GM21390 (cell line): ENCODE measurements at regions not wholly inside any gene's neighbourhood (a gene's known extent, or its start where the extent isn't known, plus 50 kb on each side); places are given as distances from the start of the nearest gene placed in this dataset.

ENCODE experiments used
- ATAC-seq: cut with Tn5 transposase; IDR thresholded peaks from one replicate; pipeline ENCODE4 v1.9.1; 2021; ENCODE audit not compliant: unreplicated experiment

GRCh38 chr12:39240587-39240986 is 202.3 kb downstream of the KIF21A start:
- ATAC-seq, result no peak

GRCh38 chr12:39239490-39240486 is 203.1 kb downstream of the KIF21A start:
- no peak for ATAC-seq

- no peak for ATAC-seq
These were observed 205.9 kb downstream of the KIF21A start for GRCh38 chr12:39237004-39237403.

GRCh38 chr12:39235990-39236767 is 206.7 kb downstream of the KIF21A start:
- no peak for ATAC-seq

DNA sequence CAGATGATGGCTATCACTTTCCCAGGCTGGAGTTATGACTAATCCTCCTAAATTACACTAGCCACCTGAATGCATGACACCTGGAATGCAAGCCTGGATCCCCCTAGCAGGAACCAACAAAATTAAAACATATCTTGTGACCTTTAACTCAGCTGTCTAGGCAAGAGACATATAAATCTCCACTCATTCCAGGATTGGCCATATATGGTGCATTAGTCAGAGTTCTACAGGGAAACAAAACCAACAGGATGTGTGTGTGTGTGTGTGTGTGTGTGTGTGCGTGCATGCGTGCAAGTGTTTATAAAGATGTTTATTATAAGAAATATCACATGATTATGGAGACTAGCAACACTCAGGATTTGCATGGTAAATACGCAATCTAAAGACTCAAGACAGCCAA is 212.8 kb downstream of the KIF21A start:
- ATAC-seq, result no peak

DNA sequence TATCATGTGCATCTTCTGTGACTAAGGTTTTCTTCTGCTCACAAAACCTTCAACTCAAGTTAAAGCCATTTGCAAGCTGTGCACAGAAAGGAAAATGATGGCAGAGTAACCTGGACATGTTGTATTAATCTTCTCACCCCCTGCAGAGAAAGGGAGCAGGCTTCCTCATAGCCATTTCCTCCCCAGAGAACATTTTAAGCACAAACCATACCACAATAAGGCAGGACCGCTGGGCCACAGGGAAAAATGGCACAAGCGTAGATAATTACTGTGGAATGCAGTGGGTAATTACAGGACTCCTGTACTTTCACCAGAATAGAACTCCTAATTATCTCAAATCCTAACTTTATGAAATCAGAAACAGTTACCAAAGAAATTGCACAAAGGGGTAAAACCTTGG is 215.7 kb downstream of the KIF21A start:
- ATAC-seq, result no peak

DNA sequence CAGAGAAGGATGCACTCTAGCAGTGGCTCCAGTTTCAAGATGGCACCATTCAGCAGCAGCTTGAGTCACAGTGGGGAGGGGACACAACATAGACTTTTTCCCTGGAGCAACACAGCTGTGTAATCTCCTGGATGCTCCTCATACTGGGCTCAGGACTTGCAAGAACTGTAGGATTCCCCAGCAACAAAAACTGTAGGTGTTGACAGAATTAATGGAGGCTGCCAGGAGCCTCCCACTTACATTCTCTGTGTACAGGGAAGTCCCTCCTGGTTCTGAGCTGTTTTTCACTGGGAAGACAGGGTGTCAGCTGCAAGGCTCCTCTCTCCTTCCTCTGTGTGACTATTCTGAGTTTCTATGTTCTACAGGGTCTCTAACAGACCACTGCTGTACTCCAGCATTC is 217.9 kb downstream of the KIF21A start:
- ATAC-seq, result no peak

DNA sequence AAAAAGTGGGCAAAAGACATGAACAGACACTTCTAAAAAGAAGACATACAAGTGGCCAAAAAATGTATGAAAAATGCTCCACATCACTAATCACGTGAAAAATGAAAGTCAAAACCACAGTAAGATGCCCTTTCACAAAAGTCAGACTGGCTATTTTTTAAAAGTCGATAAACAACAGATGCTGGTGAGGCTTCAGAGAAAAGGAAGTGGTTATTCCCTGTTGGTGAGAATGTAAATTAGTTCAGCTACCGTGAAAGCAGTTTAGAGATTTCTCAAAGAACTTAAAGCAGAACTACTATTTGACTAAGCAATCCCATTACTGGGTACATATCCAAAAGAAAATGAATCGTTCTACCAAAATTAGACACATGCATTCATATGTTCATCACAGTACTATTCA is 237.0 kb downstream of the KIF21A start:
- peak; percentile 75 for ATAC-seq

GRCh38 chr12:39199351-39199750 is 243.6 kb downstream of the KIF21A start:
- ATAC-seq, result no peak

GRCh38 chr12:39188689-39189088 is 254.2 kb downstream of the KIF21A start:
- no peak for ATAC-seq

- no peak for ATAC-seq
These were observed 256.2 kb downstream of the KIF21A start for GRCh38 chr12:39186744-39187143.

DNA sequence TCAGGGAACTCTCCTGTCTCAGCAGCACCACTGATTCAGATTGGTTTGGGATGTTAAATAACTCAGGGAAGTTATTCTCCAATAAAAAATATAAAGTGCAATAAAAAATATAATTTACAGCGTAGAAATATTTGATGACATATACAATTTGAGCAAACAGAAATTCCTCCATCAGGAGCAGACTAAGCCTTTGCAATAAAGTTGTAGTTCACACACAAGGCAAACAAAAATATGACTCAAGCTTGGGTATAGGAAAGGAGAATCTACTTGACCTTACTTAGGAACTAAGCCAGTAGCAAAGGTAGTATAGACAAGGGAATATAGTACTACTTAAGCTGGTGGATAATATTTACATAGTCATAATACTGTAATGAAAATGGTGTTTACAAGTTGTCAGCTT is 264.1 kb downstream of the KIF21A start:
- ATAC-seq, result no peak

DNA sequence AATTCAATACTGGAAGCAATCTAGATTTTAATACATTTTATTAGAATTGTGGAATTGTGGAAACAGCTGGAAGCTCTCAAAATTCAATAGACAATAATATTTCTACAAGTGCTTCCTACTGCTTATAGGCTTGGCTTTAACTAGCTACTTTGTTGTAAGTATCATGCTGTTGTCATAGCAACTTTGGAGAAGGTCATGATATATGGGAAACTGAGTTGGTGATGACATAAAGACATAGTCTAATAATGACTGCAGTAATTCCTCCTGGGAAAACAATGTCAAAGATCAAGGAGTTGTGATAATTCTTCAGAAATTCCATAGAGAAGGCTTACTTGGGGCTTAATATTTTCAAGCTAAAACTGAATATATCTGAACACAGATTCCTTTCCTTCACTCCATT is 266.6 kb downstream of the KIF21A start:
- ATAC-seq, result no peak

GRCh38 chr12:39173726-39174125 is 268.3 kb upstream of the CPNE8 start:
- peak; percentile 68 for ATAC-seq

GRCh38 chr12:39165338-39165737 is 259.9 kb upstream of the CPNE8 start:
- no peak for ATAC-seq

- ATAC-seq, result no peak
These were observed 256.2 kb upstream of the CPNE8 start for GRCh38 chr12:39161465-39162085.

DNA sequence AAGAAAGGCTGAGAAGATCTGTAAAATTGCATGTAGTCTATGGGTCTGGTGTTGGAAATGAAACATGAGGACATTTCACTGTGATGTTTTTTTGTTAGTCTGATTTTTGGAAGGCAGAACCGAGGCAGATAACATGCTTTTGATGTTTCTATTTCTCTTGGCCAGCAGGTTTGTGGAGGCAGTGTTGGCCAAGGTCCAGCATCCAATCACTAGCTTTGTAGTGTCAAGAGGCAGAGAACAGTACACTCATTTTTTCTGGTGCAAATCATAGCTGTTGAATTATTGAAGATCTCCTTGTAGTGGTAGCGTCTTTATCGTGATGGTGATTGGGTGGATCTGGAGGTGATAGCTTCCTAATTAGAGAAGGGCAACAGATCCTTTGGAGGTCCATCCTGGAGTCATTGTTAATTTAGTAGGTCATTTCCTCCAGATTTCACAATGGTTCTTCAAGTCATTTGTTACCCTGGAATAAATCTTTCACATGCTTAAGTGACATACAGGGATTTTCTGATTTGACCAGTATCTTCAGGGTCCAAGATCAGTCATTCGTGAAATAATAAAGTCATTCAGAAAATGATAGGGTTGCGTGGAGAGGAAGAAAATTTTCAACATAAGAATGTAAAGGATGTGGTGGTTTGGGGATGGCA is 252.4 kb upstream of the CPNE8 start:
- no peak for ATAC-seq

GRCh38 chr12:39145175-39145999 is 240.0 kb upstream of the CPNE8 start:
- no peak for ATAC-seq

- ATAC-seq, result no peak
These were observed 239.2 kb upstream of the CPNE8 start for GRCh38 chr12:39144613-39145061.

DNA sequence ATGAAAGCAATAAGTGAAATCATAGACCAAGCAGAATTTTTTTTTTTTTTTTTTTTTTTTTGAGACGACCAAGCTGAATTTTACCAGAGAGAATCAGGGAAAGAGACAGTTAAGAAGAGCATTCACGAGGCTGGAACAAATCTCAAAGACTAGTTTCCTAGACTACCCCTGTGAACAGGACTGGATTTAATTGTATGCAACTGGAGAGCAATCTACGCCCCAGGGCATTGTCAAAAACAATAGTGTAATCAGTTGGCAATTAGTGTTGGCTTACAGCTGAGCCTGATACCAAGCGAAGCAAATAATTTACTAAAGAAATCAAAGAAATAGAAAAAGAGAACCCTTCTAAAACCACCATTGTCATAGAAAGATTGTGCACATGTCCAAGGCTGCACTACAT is 232.9 kb upstream of the CPNE8 start:
- no peak for ATAC-seq
